Lung (tissue), 11 donors: ENCODE measurements at regions not wholly inside any gene's neighbourhood (a gene's known extent, or its start where the extent isn't known, plus 50 kb on each side); places are given as distances from the start of the nearest gene placed in this dataset.
A peak's percentile ranks its signal among the peaks of the same experiment; 100 is the strongest.

Experiments used
- ATAC-seq: fragments of 200-7000 bp; cut with Tn5 transposase; one replicate; pipeline ENCODE4 v1.9.1; 2020; ENCODE audit warnings: moderate number of reproducible peaks; ENCODE audit not compliant: insufficient read depth, low FRiP score
- DNase-seq, 3 donors: peaks; one replicate each; pipeline ENCODE4 v3.0.0-alpha.2; 2013 to 2017
- H3K27ac ChIP-seq, 2 donors: one replicate each; pipeline ENCODE4 v1.5.1; 2013; ENCODE audit warnings: mild to moderate bottlenecking in 2 of 2, moderate library complexity in 2 of 2, control low read depth in 1 of 2, inconsistent platforms in 1 of 2, low read depth in 1 of 2, low read length in 1 of 2
- H3K27me3 ChIP-seq, 3 donors: one replicate each; pipeline ENCODE4 v1.5.1; 2013; ENCODE audit warnings: low read length in 2 of 3; ENCODE audit not compliant: control insufficient read depth in 3 of 3, insufficient read depth in 3 of 3
- H3K36me3 ChIP-seq, 4 donors: one replicate each; pipeline ENCODE4 v1.5.1; 2013; ENCODE audit warnings: low read length in 4 of 4, mild to moderate bottlenecking in 1 of 4, moderate library complexity in 1 of 4; ENCODE audit not compliant: control insufficient read depth in 4 of 4, insufficient read depth in 4 of 4
- H3K4me1 ChIP-seq, 5 donors: one replicate each; pipeline ENCODE4 v1.5.1; 2013; ENCODE audit warnings: low read length in 5 of 5, mild to moderate bottlenecking in 2 of 5, moderate library complexity in 1 of 5; ENCODE audit not compliant: control insufficient read depth in 5 of 5, insufficient read depth in 5 of 5
- H3K4me3 ChIP-seq: one replicate; pipeline ENCODE4 v1.5.1; 2013; ENCODE audit warnings: mild to moderate bottlenecking, control low read depth, moderate library complexity
- H3K9ac ChIP-seq, 2 donors: one replicate each; pipeline ENCODE4 v1.5.1; 2013; ENCODE audit warnings: low read length in 2 of 2, control low read depth in 1 of 2; ENCODE audit not compliant: insufficient read depth in 1 of 2
- H3K9me3 ChIP-seq, 4 donors: one replicate each; pipeline ENCODE4 v1.5.1; 2013; ENCODE audit warnings: low read length in 3 of 4, mild to moderate bottlenecking in 1 of 4, moderate library complexity in 1 of 4; ENCODE audit not compliant: control insufficient read depth in 4 of 4, insufficient read depth in 3 of 4
- WGBS, 2 donors: extraction: QIAGEN DNeasy Blood & Tissue Kit; methylation state at CpG; one replicate each; pipeline ENCODE4 v1.1.7; 2013; 5-methylcytosine and 5-hydroxymethylcytosine counted together
- TF ChIP-seq, protein P1 (sequence below): IDR thresholded peaks from 2 replicates; pipeline ENCODE4 v1.5.1; 2012; ENCODE audit warnings: mild to moderate bottlenecking; ENCODE audit errors: control extremely low read depth, extremely low read depth
- donor health status: control.
- donor health status: control.
- donor health status: Bipolar disorder and iron deficiency.
- donor health status: healthy.
- donor health status: DM: yes; HTN: yes; CAD: no.

DNA sequence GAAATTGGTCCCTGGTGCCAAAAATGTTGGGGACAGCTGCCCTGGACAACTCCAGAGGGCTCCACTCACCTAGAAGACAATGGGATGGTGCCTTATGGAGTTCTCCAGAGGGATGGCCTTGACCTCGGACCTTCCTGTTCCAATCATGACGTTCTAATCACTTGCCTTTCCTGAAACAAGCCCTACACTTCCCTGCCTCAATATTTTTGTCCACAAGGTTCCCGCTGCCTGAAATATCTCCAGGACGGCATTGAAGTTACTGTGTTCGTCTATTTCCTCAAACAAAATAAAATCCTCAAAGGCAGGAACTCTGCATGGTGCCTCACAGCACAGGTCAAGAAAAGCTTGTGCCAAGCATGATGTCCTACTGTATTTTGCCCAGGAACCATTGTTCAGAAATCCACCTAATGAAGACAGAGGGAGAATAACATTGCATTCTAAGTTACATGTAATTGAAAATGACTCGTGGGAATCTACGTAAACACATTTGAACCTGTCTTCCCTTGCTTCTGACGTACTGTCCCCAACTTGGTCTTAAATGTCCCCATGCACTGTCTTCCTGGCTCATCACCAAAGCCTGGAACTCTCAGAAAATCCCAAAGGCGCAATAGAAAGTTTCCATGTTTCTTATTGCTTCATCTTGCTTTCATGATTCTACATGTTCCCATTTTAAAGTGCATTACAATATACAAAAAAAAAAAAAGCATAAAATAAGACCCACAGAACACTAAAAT lies 342.3 kb upstream of the NRP1 start:
- H3K36me3 ChIP-seq, result no peaks in the 10 kb centered on the region
- no peak overlapping the region for H3K27ac ChIP-seq
- peaks cover 0 to 13% (median 2%) of the 10 kb centered on the region in 5 donors for H3K4me1 ChIP-seq
- no peak overlapping the region for H3K9ac ChIP-seq
- no peak overlapping the region for H3K4me3 ChIP-seq
- DNase-seq (no peak), ATAC-seq (no peak)
- H3K9me3 ChIP-seq, result no peaks in the 10 kb centered on the region
- WGBS, 2 donors, result 80 to 84% methylated on average over 9 of the region's 9 CpGs
- no peaks in the 10 kb centered on the region for H3K27me3 ChIP-seq
- TF ChIP-seq, protein P1, sequence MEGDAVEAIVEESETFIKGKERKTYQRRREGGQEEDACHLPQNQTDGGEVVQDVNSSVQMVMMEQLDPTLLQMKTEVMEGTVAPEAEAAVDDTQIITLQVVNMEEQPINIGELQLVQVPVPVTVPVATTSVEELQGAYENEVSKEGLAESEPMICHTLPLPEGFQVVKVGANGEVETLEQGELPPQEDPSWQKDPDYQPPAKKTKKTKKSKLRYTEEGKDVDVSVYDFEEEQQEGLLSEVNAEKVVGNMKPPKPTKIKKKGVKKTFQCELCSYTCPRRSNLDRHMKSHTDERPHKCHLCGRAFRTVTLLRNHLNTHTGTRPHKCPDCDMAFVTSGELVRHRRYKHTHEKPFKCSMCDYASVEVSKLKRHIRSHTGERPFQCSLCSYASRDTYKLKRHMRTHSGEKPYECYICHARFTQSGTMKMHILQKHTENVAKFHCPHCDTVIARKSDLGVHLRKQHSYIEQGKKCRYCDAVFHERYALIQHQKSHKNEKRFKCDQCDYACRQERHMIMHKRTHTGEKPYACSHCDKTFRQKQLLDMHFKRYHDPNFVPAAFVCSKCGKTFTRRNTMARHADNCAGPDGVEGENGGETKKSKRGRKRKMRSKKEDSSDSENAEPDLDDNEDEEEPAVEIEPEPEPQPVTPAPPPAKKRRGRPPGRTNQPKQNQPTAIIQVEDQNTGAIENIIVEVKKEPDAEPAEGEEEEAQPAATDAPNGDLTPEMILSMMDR, result no peak

DNA sequence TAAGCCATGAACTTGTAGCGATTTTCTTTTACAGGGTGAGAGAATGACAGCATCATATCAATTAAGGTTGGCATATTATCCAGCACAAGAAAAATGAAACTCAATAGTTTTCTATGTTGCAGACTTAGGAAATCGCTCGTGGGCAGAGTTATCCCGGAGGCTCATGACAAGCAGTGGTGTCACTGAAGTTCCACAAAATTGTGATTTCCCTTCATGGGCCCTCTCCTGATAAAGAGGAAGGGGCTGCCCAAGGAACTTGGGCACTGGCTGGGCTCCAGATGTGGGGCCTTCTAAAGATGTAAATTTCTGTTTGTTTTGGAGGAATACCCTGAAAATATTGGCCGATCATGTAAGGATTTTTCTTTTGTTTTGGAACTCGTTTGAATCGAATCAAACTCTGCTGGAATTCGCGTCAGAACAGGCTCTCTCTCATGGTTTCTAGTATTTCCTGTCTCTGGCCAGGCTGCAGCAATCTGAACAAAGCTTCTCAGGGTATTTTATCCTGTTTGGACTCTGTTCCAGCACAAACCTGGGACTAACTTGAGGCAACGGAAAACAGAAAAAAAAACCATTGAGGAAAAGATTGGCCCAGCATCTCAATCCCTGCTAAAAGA lies 340.6 kb upstream of the NRP1 start:
- Histone ChIP-seq H3K9me3 (no peaks in the 10 kb centered on the region), H3K4me3 (no peak overlapping the region), H3K4me1 (peaks cover 0 to 13% (median 2%) of the 10 kb centered on the region in 5 donors), H3K27ac (peak overlapping the region in 1 of 2 donors; percentile 67), H3K36me3 (no peaks in the 10 kb centered on the region), H3K27me3 (no peaks in the 10 kb centered on the region), H3K9ac (no peak overlapping the region)
- peak in 2 of 3 donors; percentile 47 to 58 for DNase-seq
- TF ChIP-seq, protein P1, result no peak
- no peak for ATAC-seq
- WGBS, 2 donors, result 33 to 48% methylated on average over 10 of the region's 10 CpGs

DNA sequence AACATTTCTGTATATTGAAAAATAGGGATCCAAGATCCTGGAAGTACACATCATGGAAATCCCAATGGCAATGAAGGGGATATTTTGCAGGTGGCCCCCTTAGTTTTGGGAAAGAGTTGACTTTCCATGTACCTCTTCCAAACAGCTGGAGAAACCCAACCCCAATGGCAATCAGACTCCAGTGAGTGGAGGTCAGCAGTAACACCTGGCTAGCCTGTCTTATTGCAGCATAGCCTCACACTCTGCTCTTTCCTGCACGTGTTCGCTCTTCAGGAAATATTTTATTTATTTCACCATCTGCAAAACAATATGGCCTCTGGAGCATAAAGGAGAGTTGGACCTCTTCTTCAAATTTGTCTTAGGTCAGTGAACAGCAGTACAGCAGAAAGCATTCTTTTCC lies 340.0 kb upstream of the NRP1 start:
- no peaks in the 10 kb centered on the region for H3K9me3 ChIP-seq
- ATAC-seq (no peak), DNase-seq (no peak)
- TF ChIP-seq, protein P1, result no peak
- peaks cover 0 to 13% (median 2%) of the 10 kb centered on the region in 5 donors for H3K4me1 ChIP-seq
- H3K9ac ChIP-seq, result no peak overlapping the region
- no peak overlapping the region for H3K4me3 ChIP-seq
- WGBS, 2 donors, result 62 to 75% methylated on average over 2 of the region's 2 CpGs
- H3K27me3 ChIP-seq, result no peaks in the 10 kb centered on the region
- H3K27ac ChIP-seq, result peak overlapping the region in 1 of 2 donors; percentile 40
- H3K36me3 ChIP-seq, result no peaks in the 10 kb centered on the region
